ENCODE measurements at regions not wholly inside any gene's neighbourhood (a gene's known extent, or its start where the extent isn't known, plus 50 kb on each side); places are given as distances from the start of the nearest gene placed in this dataset.

- peak; percentile 6 for DNase-seq (ENCODE audit: low read depth)
Measured at GRCh38 chr5:89932771-89933181, 476.8 kb downstream of the CETN3 start.

GRCh38 chr5:89930591-89931392, 478.8 kb downstream of the CETN3 start:
- DNase-seq (ENCODE audit: low read depth): peak; percentile 90

- no peak for DNase-seq (ENCODE audit: low read depth)
Measured at GRCh38 chr5:89929834-89930233, 479.7 kb downstream of the CETN3 start.

- DNase-seq (ENCODE audit: low read depth): no peak
Measured at GRCh38 chr5:89929173-89929572, 480.4 kb downstream of the CETN3 start.

- no peak for DNase-seq (ENCODE audit: low read depth)
Measured at GRCh38 chr5:89922161-89922560, 487.4 kb downstream of the CETN3 start.

- no peak for DNase-seq (ENCODE audit: low read depth)
Measured at GRCh38 chr5:89917112-89917511, 492.4 kb downstream of the CETN3 start.

- DNase-seq (ENCODE audit: low read depth): no peak
Measured at GRCh38 chr5:89916131-89916530, 493.4 kb downstream of the CETN3 start.

GRCh38 chr5:89908876-89909275, 500.7 kb downstream of the CETN3 start:
- no peak for DNase-seq (ENCODE audit: low read depth)

- no peak for DNase-seq (ENCODE audit: low read depth)
Measured at GRCh38 chr5:89904442-89904841, 505.1 kb downstream of the CETN3 start.

GRCh38 chr5:89901983-89902382, 507.6 kb downstream of the CETN3 start:
- DNase-seq (ENCODE audit: low read depth): no peak

- DNase-seq (ENCODE audit: low read depth): no peak
Measured at GRCh38 chr5:89901346-89901745, 508.2 kb downstream of the CETN3 start.

GRCh38 chr5:89900346-89900745, 509.2 kb downstream of the CETN3 start:
- no peak for DNase-seq (ENCODE audit: low read depth)

GRCh38 chr5:89899559-89899958, 510.0 kb downstream of the CETN3 start:
- DNase-seq (ENCODE audit: low read depth): no peak

GRCh38 chr5:89893546-89893945, 516.0 kb downstream of the CETN3 start:
- no peak for DNase-seq (ENCODE audit: low read depth)

- DNase-seq (ENCODE audit: low read depth): no peak
Measured at GRCh38 chr5:89885670-89886069, 523.9 kb downstream of the CETN3 start.

- no peak for DNase-seq (ENCODE audit: low read depth)
Measured at GRCh38 chr5:89883967-89884366, 525.6 kb downstream of the CETN3 start.

- peak; percentile 77 for DNase-seq (ENCODE audit: low read depth)
Measured at GRCh38 chr5:89878140-89879132, 531.1 kb downstream of the CETN3 start.

- DNase-seq (ENCODE audit: low read depth): no peak
Measured at GRCh38 chr5:89871906-89872305, 537.6 kb downstream of the CETN3 start.

- no peak for DNase-seq (ENCODE audit: low read depth)
Measured at GRCh38 chr5:89869346-89869745, 540.2 kb downstream of the CETN3 start.

- no peak for DNase-seq (ENCODE audit: low read depth)
Measured at GRCh38 chr5:89866410-89866809, 543.1 kb downstream of the CETN3 start.

- no peak for DNase-seq (ENCODE audit: low read depth)
Measured at GRCh38 chr5:89864941-89865340, 544.6 kb downstream of the CETN3 start.

GRCh38 chr5:89857790-89858189, 551.8 kb downstream of the CETN3 start:
- no peak for DNase-seq (ENCODE audit: low read depth)

Measured in HT1080 (cell line).